Epidermal melanocyte (primary cell): ENCODE measurements at regions not wholly inside any gene's neighbourhood (a gene's known extent, or its start where the extent isn't known, plus 50 kb on each side); places are given as distances from the start of the nearest gene placed in this dataset.
"Not testable (repeated sequence)": the region's sequence is repeated elsewhere in the genome, so short reads cannot be mapped to it uniquely, and the experiment has no call there.

Source experiments
- DNase-seq: peaks from one replicate; pipeline ENCODE4 v3.0.0; 2011; ENCODE audit warnings: low spot score; ENCODE audit not compliant: insufficient read length

DNA sequence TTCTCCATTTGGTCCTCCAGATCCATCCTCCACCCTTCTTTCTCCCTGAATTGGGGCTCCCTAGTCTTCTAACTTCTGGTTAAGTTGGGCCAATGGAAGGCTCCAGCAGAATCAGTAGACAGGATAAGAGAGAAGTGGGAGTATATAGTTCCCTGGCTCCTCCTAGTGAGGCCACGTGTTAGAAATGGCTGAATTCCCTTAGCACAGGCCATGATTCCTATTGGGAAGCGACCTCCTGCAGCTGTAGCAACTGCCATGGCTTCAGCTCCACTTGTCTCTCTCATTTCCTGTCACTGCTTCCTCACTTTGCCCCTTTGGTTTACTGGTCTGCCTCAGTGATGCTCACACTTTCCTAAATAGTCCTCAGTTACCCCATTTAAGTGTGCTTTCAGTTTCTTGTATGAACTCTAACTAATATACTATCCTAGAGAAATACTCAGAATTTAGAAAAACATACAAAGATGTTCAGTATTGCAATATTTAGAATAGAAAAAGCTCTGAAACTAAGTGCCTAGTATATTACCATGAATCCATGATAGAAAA is 104.8 kb upstream of the SMARCA2 start:
- no peak for DNase-seq

DNA sequence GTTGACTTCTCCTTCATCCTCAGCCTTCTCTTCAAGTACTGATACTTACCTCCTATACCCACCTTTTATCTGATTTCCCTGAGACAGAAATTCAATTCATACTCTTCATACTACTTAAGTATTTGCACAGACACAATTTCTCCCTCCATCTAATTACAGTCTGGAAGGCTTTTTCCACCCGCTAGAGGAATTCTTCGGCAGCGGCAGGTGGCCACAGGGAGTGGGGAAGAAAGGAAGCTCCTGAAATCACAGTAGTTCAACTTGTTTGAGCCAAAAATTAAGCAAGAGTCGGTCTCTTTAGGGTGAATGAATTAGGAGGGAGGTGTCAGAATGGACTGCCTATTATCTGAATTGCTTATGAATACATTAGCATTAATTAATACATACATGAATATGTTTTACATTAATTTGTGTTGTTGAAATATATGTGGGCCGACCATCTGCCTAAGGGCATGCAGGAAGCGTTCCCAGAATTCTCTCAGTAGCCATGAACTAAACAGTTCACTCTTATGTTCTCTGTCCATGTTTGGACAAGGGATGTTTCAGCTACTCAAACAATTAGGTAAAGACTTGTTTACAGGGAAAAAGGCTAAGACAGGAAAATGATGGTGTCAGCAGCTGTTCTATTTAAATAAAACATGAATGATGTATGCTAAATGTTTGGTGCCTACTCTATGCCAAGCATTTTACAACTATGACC is 101.4 kb upstream of the SMARCA2 start:
- DNase-seq = no peak

DNA sequence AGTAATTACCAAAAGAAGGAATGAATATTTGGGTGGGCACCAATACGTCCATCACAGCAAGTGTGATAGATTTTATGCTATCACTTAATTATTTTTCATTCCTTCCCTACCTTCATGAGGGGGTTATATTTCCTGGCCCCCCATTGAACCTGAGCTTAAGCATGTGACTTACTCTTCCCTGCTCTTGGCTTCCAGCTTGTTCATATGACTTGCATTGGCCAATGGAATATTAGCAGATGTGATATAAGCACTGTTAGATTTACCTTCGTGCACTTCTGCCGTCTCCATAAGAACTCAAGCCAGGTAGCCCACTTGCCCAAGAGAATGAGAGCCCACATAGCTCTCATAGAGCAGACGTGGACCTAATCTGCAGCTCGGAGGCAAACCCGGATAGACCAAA is 99.1 kb upstream of the SMARCA2 start:
- no peak for DNase-seq

DNA sequence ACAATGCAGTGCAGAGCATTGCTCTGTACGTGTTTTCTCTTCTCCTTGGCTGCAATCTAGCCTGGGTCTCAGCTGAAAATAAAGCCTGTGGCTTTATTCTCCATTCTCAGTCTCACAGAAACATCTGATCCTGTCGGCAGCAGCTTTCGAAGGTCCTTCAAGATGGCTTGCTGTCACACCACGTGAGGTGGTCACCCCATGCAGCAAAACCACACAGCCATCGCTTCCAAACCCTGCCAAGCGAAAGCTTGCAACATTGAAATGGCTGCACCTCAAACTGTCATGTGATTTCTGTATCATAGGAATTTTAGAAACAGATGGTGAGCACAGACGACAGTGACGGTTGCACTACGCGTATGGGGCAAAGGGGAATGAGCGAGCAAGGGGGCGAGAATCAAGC is 98.5 kb upstream of the SMARCA2 start:
- DNase-seq = no peak

DNA sequence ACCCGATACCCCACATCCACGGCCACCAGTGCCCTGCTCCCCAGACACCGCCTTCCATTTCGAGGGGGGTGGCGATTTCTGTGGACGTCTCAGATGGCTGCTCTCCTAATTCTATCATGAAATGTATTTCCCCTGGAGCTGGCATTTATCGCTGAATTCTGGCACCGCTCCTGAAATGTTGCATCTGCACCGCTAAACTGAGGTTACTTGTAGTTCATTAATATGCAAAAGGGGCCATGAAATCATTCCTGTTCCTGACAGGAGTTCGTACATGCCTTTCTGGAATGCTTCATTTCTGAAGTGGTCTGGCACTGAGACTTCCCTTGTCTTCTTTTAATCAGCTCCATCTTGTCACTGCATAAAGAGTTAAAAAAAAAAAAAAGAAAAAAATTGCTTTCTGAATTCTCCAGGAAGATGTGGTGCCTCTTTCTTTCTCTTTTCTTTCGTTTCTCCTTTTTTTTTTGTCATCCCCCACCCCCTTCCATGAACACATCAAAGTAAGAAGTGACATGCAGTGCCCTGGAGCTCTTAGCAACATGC is 97.7 kb upstream of the SMARCA2 start:
- DNase-seq = no peak

DNA sequence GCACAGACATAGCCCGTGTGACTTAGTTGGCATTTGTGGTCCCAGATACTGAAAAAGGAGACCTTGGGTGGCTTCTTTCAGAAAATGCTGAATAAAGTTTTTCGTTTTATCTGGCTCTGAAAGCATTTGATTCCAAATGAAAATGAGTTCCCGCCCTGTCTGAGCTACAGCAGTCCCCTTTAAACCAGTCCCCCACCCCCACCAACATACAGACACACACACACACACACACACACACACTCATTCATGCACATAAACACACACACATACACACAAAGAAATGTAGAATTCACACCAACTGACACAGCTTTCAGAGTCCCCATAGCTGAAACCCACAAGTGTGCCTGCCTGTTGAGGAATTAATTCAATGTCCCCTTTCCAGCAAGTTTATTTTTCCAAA is 97.0 kb upstream of the SMARCA2 start:
- DNase-seq = no peak

DNA sequence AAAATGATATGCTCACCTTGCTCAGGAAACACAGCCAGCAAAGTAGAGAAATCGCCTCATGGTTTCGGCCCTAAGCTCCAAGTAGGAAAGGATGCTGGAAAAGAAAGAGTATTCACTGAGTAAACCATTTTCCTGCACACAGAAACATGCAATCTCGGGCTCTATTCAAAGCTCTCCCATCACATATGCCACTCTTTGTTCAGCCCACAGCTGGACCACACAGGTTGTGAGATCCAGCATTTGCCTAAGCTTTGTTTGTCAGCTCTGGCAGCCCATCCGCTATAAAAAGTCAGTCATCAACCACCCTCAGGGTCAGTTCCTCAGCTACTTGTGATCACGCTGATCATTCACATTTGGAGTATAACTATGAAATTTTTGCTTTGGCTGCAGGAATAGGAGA is 96.5 kb upstream of the SMARCA2 start:
- DNase-seq = no peak

DNA sequence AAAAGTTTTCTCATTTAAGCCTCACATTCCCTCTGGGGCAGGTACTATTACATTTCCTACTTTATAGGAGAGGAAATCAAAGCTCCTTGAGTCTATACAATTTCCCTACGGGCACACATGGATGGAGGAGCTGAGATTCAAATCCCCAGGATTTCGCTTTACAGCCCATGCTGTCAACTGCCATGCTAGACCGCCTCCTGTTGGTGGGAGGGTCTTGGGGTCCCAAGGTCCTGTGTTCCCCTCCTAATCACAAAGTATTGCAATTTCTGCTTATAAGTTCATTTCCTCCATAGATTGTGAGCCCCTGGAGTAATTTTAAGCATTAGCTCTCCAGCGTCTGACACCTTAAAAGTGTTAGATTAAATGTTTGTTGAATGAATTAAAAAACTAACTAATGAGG is 95.9 kb upstream of the SMARCA2 start:
- DNase-seq = no peak

DNA sequence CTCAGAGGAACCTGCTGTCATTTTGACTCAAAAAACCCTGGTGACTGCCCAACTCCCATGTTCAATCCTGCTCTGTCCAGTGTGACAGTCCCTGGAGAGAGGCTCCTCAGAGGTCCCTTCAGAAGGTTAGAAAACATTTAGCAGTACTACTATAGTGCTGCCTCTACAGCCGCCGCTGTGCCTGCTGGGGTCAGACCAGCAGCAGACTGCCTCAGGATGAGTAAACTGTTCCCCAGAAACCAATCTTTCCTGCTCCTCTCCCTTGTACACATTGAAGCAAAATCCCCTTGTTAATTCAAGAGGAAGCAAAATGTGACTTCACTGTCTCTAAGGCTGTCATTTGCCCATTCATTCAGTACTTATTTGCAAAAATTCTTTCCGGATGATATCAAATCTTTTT is 94.8 kb upstream of the SMARCA2 start:
- no peak for DNase-seq

DNA sequence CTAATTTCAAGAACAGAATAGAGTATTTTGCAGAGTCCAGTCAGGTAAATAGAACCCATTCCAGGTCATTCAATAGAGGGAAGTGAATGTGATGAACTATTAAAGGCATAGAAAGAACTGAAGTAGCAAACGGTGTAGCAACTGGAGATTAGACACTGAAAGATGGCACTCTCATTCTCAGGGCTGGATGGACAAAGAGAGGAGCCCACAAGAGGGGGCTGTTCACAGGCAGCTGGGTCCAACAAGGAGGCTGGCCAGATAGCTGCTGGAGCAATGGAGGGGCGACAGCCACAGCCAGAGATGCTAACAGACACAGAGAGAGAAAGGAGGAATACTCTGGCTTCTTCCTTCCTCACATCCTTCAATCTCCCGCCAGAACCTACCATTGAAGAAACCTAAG is 93.1 kb upstream of the SMARCA2 start:
- DNase-seq = no peak

DNA sequence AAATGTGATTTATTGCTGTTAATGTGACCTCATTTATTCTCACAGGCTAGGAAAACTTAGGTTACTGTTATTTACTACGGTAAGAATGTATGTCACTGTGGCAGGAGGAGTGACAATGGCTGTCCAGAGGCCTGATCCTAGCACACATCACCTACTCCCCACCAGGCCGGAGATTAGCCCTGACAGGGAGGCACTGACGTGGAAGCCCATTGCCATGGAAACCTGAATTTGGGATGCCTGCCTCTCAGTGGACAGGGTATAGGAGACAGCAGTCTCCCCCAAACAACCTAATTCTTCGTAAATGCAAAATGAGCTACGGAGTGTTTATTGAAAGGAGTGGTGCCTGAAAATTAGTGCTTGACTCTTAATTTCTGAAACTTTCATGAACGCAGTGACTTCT is 87.6 kb upstream of the SMARCA2 start:
- no peak for DNase-seq

DNA sequence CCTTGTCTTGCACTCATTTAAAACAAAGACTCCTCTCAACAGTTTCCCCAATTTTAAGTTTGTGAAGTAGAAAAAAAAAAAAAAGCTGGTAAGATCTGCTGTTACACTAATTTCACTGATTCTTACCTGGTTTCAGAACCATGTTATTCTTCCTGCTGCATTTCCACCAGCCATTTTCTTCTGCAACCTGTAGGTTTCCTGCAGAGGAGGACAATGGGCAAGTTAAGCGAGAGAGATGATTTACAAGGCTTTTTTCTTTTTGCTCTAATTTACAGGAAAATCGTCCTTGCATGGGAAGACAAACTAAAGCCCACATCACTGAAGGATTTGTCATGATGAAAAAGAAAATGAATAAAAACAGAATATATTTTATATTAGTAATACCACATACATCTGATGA is 86.0 kb upstream of the SMARCA2 start:
- DNase-seq = no peak

DNA sequence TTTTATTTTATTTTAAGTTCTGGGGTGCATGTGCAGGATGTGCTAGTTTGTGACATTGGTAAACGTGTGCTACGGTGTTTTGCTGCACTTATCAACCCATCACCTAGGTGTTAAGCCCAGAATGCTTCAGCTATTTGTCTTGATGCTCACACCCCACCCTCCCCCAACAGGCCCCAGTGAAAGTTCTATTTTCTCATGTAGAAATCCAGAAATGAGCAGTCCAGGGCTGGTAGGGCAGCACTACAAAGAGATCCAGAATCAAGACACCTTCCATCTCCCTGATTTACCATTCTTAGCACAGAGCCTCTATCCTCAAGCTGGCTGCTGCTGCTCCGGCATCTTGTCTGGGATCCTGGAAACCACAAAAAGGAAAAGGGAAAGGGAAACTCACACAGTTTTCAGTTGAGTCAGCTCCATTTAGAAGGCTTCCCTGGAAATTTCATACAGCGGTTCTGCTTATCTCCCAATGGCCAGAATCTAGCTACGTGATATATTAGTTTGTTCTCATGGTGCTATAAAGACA is 85.4 kb upstream of the SMARCA2 start:
- DNase-seq = no peak

DNA sequence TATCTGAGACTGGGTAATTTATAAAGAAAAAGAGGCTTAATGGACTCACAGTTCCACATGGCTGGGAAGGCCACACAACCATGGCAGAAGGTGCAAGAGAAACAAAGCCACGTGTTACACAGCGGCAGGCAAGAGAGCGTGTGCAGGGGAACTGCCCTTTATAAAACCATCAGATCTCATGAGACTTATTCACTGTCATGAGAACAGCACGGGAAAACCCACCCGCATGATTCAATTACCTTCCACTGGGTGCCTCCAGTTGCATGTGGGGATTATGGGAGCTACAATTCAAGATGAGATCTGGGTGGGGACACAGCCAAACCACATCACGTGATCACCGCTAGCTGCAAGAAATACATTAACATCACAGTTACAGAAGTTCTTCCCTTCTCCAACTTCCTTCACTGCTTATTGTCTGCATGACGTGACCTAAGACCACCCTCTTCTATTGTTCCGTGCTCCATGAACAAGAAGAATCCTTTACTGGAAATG is 84.9 kb upstream of the SMARCA2 start:
- not testable (repeated sequence) for DNase-seq

DNA sequence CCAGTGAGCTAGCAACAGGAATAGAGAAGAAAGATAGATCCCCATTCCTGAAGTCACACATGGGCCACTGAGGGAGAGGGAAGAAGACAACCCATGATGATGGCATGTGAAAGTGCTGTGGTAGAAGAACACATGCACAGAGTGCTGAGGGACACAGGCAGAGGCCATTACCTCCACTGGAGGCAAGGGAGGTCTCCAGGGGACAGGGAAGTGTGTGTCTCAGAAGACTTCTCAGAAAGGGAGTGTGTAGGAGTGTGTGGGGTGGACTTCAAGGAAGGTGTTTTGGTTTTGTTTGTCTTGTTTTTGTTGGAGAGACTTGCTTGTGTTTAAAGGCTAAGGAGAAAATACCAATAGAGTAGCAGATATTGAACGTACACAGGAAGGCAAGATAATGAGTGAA is 77.0 kb upstream of the SMARCA2 start:
- DNase-seq = no peak

DNA sequence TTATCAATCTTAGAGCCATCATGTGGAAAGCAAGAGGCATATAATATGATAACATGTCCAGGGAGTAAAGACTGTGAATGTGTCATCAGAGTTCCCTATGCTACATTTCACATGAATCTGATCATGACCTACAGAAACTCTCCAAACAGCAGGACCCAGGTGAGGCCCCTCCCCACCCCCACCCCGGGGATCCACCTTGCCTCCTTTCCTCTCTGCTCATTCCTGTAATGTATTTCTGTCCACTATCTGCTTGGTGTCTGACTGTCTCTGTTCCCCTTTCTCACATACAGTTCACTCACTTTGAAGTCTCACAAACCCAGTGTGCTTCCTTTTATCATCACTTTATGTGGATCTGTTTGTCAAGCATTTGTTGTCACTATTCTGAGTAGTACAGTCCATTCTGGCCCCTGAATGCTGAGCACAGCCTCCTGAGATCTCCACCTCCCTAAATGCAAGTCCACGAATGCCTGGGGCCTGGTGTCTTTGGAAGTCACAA is 76.4 kb upstream of the SMARCA2 start:
- DNase-seq = no peak

DNA sequence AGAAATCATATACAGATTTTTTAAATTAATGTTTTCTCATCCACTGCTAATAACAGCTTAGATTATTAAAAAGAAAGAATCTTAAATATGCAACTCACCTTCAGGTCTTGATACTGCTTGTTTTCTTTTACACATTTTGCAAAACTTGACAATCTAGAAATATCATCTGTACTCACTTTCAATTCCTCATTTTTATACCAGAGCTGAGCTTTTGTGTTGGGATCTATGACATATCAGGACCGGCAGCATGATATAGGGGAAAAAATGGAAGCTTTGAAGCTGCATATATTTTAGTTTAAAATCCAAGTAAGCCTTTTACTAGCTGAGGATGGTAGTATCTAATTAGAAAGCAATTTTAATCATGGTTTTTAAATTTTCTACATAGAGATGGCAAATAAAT is 75.7 kb upstream of the SMARCA2 start:
- DNase-seq = no peak

DNA sequence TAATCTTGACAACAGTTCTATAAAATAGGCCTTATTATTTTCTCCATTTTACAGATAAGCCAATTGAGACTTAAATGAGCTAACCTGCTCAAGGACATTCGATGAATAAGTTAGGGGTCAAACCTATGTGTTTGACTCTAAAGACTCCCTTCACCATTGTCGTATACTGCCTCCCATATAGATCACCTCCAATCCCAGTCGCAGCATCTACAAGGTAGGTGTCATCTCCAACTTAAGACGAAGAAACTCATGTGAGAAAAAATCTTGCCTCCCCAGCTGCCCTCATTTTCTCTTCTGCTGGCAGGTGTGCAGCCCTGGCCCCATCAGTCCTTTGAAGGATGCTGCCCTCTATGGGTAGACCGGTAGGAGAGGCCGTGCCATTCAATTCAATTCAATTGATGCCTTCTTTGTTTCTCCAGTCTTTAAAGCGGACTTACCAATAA is 75.2 kb upstream of the SMARCA2 start:
- no peak for DNase-seq

DNA sequence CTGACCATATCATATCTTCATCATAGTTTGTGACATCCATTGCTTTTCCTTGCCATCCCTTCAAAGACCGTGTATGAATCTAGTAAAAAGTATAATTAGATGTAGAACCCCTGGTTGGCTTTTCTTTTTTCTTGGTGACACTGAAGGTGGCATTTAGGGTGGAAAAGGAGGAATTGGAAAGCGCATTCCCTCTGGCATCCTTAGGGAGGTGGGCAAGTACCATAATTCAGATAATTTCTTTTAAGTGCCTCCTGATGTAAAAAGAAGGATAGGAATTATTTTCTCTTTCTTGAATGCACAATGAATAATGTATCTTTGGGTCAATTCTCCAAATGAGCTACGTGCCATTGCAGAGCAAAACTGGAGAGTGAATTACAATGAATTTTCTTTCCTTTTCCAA is 73.2 kb upstream of the SMARCA2 start:
- no peak for DNase-seq

DNA sequence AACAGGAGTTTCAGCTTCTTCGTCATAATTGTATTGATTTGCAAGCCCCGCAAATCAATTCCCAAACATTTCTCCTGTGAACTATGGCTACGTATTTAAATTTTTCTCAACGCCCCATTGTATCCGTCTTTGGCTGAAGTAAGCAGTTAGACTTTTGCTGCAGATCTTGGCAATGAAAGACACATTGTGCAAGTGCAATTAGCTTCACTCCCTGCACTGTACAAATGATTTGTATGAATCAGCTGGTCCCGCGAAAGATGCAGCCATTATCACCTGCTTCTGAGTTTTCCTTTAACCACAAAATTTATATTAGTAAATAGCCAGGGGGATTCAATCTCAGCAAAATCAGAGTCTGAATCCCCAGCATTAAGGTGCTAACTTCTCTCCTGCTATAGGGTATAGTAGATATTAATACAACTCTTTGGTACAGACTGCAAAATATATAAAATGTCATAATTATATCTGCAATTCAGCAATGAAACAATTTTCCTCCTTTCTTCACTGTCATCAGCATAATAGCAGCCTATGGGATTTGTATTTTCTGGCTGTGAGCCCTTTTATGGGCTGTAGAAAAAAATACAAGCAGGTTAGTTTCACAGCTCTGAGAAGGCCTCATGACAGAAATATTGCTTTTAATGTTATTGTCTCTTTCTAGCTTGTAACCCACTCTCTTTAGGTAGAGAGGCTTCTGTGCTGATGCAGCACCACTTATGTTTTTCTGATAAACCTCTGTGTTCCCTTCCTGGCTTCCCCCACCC is 68.4 kb upstream of the SMARCA2 start:
- DNase-seq = no peak

DNA sequence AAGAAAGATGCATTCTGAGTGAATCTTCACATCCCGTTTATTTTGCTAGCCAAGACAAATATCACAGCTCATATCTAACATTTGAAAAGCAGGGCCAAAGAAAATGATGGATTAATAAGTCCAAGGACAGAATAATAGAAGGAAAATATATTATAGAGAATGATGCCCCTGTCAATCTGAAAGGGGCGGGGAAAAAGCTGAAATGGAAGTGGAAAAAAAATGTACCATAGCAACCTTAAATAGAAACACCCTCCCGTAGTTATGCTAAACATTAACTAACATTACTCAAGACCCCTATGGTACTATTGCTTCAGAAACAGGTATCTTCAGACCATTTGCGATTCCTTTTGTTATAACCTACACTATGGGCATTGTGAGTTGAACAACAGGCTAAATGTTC is 67.7 kb upstream of the SMARCA2 start:
- no peak for DNase-seq

DNA sequence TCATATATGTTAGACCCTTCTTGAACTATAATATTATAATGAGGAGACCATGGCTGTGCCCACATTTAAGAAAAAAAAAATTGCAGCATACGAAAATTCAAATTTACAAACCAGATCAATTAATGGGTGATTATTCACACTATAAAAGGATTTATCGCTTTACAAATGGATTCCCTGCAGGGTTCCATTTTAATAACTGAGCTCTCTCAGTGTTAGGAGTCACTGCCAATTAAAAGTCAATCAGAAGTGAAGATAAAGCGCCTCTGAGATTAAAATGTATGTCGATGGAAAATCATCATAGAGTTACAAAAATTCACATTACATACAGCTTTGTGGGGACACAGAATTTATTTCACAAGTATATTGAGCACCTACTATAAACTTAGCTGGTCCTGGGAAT is 66.6 kb upstream of the SMARCA2 start:
- no peak for DNase-seq
